Heart left ventricle (tissue), 13 donors: ENCODE measurements at regions not wholly inside any gene's neighbourhood (a gene's known extent, or its start where the extent isn't known, plus 50 kb on each side); places are given as distances from the start of the nearest gene placed in this dataset.

Experiments
- POLR2A ChIP-seq, 2 donors: fragments of 450-650 bp; IDR thresholded peaks; one replicate each; pipeline ENCODE4 v1.6.1; 2017; ENCODE audit warnings: antibody characterized with exemption in 2 of 2, mild to moderate bottlenecking in 2 of 2, moderate library complexity in 2 of 2
- TF ChIP-seq, protein P1 (sequence below), 12 donors: fragments of 200-600 bp; sonication (generic) in 4 of 12; IDR thresholded peaks; one replicate each; pipeline versions ENCODE4 v1.5.0 to v1.8.0; 2018 to 2022; ENCODE audit warnings: antibody characterized with exemption in 12 of 12, mild to moderate bottlenecking in 5 of 12
- donor health status: ischemic (EF 13 %, LVEDD 7.1; RV severe dilation, severe dysfunction).
- donor health status: DM: no; HTN: yes; CAD: no.
- donor health status: DM: no; HTN: no; CAD: no.
- donor health status: ischemic (EF 25% LVEDD 6.9; RV normal size, moderate dysfunction).
- donor health status: ischemic (EF 25% LVEDD 5.7; RV mildly dilated, moderate dysfunction).
- donor health status: ischemic (EF 35%, LVEDD 5.7; RV mildly dilated, moderate dysfunction).
- donor health status: nonischemic (EF 11% LVEDD 7.7; RV severe dilation, severe dysfunction).
- donor health status: DM: yes; HTN: yes; CAD: no.
- donor health status: PGD.
- donor health status: ischemic (EF 29% LVEDD 5.4; RV normal size, mild dysfunction).
- donor health status: nonischemic (EF 23%, LVEDD 6.1; RV moderate dilation, normal function).

GRCh38 chr2:150911766-150912280, 349.8 kb downstream of the RBM43 start:
- TF ChIP-seq, protein P1, sequence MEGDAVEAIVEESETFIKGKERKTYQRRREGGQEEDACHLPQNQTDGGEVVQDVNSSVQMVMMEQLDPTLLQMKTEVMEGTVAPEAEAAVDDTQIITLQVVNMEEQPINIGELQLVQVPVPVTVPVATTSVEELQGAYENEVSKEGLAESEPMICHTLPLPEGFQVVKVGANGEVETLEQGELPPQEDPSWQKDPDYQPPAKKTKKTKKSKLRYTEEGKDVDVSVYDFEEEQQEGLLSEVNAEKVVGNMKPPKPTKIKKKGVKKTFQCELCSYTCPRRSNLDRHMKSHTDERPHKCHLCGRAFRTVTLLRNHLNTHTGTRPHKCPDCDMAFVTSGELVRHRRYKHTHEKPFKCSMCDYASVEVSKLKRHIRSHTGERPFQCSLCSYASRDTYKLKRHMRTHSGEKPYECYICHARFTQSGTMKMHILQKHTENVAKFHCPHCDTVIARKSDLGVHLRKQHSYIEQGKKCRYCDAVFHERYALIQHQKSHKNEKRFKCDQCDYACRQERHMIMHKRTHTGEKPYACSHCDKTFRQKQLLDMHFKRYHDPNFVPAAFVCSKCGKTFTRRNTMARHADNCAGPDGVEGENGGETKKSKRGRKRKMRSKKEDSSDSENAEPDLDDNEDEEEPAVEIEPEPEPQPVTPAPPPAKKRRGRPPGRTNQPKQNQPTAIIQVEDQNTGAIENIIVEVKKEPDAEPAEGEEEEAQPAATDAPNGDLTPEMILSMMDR (IDR thresholded peaks at IDR 0.05) = peak in 6 of 12 donors; percentile 15 to 51 (median 27)
- TF ChIP-seq POLR2A (IDR thresholded peaks at IDR 0.05) = no peak
